GM12875 (cell line): ENCODE measurements at regions not wholly inside any gene's neighbourhood (a gene's known extent, or its start where the extent isn't known, plus 50 kb on each side); places are given as distances from the start of the nearest gene placed in this dataset.
"Not testable (repeated sequence)": the region's sequence is repeated elsewhere in the genome, so short reads cannot be mapped to it uniquely, and the experiment has no call there.

Source experiments
- H3K4me3 ChIP-seq: one replicate; pipeline ENCODE4 v1.5.1; 2011; ENCODE audit warnings: low read depth, low read length, control low read depth
- TF ChIP-seq, protein P1 (sequence below): IDR thresholded peaks from 2 replicates; pipeline ENCODE4 v1.5.1; 2011; ENCODE audit warnings: low read depth, mild to moderate bottlenecking, control low read depth, inconsistent platforms, low read length, moderate library complexity, borderline replicate concordance; ENCODE audit not compliant: insufficient read depth

DNA sequence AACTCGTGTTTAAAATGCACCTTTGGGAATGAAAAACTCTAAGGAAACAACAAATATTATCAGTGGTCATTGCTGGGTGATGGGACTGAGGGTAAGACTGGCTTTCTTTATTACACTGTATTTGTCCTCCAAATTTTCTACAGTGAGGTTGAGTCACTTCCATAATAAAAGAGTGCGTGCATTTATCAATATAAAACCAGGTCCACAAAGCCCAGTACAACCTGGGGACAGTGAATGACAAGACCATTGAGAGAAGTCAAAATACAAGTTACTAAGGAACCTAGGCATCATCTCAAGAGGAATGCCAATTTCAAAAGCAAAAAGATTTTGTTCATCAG is 76.4 kb downstream of the MAGED4 start:
- H3K4me3 ChIP-seq = no peak overlapping the region

DNA sequence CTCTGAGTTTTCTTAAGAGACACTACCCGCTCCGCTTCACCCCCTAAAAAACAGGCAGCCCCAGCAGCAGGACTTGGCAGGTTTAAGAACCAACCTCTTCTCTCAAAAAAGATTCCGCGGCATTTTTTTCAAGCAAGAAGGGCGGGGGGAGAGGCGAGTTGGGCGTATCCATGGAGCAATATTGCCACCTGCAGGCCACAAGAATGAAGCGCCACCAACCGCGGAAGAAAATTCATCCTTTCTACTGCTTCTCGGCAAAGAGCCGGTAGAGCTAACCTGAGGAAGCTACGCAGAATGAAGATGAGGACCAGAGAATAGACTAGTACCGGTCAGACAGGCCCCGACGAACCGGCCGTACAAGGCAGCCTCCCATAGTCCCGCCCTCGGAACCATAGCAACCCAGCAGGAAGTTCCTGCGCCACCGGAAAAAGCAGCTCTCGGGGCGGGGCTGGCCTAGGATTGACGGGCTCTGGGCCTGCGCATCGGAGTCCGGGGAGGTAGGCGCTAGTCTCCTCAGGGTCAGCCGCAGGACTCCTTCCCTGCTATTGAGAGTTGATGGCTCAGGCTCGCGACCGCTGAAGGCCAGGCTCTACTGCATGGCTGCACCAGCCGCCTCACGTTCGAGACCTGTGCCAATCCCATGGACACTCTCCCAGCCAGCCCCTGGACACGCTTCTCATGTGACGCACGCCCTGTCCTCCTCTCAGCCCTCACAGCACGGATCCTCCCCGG is 76.9 kb downstream of the MAGED4 start:
- TF ChIP-seq, protein P1, sequence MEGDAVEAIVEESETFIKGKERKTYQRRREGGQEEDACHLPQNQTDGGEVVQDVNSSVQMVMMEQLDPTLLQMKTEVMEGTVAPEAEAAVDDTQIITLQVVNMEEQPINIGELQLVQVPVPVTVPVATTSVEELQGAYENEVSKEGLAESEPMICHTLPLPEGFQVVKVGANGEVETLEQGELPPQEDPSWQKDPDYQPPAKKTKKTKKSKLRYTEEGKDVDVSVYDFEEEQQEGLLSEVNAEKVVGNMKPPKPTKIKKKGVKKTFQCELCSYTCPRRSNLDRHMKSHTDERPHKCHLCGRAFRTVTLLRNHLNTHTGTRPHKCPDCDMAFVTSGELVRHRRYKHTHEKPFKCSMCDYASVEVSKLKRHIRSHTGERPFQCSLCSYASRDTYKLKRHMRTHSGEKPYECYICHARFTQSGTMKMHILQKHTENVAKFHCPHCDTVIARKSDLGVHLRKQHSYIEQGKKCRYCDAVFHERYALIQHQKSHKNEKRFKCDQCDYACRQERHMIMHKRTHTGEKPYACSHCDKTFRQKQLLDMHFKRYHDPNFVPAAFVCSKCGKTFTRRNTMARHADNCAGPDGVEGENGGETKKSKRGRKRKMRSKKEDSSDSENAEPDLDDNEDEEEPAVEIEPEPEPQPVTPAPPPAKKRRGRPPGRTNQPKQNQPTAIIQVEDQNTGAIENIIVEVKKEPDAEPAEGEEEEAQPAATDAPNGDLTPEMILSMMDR = peak; percentile 74
- H3K4me3 ChIP-seq = peak overlapping the region; percentile 73

More for the DNA sequence above, 76.4 kb downstream of the MAGED4 start:
- TF ChIP-seq, protein P1 = no peak

DNA sequence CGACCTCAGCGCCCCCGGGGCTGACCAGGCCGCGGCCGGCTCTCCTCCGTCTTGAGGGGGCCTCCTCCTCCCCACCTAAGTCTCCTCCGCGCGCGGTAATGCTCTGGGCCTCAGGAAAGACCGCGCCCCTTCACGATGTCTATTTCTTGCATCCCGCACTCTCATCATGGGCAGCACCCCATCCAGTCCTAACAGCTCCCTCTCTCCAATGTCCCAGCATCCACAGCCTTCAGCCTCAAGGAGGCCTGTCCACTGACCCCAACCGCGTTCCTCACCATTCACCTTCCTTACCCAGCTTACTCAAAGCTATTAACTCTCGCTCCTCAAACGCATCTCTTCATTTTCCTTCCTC is 77.5 kb downstream of the MAGED4 start:
- TF ChIP-seq, protein P1 = no peak
- H3K4me3 ChIP-seq = peak overlapping the region; percentile 73

DNA sequence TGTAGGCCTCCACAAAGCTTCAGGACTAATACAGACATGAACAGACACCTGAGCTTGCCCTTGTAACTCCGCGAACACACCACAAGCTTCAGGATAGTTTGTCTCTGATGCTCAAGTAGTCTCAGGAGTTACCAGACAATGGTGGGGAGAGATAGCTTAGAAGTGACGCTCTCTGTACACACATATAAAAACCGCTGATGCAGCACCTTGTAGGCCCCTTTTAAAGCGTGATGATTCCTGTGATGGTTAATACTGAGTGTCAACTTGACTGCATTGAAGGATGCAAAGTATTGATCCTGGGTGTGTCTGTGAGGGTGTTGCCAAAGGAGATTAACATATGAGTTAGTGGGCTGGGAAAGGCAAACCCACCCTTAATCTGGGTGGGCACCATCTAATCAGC is 78.7 kb downstream of the MAGED4 start:
- H3K4me3 ChIP-seq = no peak overlapping the region
- TF ChIP-seq, protein P1 = no peak

DNA sequence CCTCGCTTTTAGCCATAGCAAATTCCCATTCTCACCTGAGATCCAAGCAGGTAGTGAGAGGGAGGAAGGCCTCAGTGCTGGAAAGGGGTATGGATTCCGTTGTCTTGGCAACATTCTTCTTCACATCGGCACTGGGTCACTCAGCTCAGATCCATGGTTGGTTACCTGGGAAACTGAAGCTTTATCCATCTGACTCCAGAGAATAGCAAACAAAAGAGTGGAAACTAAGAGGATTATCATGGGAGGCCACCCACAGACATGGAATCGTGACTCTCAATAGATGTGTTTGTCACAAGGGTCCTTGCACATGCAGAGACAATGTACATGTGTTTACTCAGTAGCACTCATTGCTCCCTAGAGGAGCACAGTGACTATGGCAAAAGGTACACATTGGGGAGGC is 81.0 kb downstream of the MAGED4 start:
- H3K4me3 ChIP-seq = no peak overlapping the region
- TF ChIP-seq, protein P1 = no peak

DNA sequence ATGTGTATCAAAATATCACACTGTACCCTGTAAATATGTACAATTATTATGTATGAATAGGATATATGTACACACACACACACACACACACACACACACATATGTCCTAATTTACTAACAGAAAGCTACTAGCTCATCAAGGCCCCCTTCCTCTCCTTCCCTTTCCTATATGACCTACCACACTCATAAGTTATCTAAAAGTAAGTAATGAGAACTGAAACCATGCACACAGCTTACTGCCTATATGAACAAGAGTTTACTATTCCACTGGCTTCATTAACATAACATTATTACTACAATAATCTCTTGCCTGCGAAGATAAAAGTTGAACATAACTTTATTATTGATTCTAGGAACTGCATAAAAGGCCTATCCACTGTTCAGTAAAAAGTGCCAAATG is 83.8 kb downstream of the MAGED4 start:
- H3K4me3 ChIP-seq = not testable (repeated sequence)

DNA sequence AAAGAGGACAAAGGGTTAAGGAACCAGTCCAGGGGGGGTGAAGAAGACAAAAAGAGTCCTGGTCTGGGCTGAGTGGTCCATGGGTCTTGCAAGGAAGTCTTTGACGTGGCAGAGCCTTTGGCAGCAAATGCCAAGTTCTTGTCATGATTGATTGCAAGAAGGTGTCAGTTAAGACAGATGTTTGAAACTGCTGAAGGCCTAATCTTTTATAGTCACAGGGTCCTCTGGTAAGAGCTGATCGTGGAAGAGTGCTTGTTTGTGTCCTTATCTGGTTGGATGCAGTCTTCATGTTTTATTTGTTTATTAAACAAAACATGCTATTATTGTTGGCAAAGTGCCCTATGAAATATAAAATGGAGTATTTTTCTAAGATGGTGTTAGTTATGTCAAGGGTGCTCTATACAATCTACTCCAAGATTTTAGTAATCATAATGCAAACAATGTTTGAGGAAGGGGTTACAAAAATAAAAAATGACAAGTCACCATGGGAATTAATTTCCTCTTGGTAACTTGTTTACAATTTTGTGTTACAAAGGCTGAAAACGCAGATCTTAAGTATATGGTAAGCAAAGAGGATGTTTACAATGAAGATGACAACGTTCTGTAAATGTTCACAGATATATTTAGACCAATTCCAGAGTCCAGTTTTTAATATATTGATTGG is 85.9 kb downstream of the MAGED4 start:
- H3K4me3 ChIP-seq = no peak overlapping the region
- TF ChIP-seq, protein P1 = no peak

DNA sequence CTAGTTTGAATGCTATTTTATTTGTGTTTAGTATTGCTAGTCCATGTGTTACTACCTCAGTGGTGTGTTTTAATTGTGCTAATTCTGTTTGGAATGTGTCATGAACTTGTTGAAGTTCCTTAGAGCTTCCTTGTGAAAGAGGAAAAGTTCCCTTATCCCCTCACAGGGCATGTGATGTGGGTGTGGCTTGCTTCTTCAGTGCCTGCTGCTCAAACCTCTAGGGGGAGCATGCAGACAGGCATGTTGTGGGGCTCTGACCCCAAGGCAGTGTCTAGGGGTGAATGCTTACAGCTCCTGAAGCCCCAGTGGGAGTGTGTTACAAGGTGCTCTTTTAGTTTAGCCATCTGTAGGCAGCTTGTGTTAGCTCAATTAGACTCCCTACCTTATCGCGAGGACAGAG is 86.5 kb downstream of the MAGED4 start:
- no peak overlapping the region for H3K4me3 ChIP-seq

More for the DNA sequence above, 86.5 kb downstream of the MAGED4 start:
- TF ChIP-seq, protein P1 = peak; percentile 42; the same call in 1 of the 2 replicates
